K562 (cell line): ENCODE measurements at regions not wholly inside any gene's neighbourhood (a gene's known extent, or its start where the extent isn't known, plus 50 kb on each side); places are given as distances from the start of the nearest gene placed in this dataset.

Experiments used
- ATAC-seq: fragments of 200-7000 bp; cut with Tn5 transposase; 3 replicates; pipeline ENCODE4 v1.9.1; 2020; ENCODE audit warnings: moderate library complexity
- BruUV-seq: library from RNA; stranded (reverse); fragments of 400-500 nt; replicated peaks from 2 replicates; lab custom pipeline; 2021; lab: Mats Ljungman, UMichigan
- CTCF ChIA-PET: fragments of 300-600 bp; formaldehyde crosslinking; extraction: SDS; loops from one replicate; lab custom pipeline; 2021; ENCODE audit warnings: low intra/inter-chr PET ratio; lab: Yijun Ruan, JAX
- POLR2A ChIA-PET: fragments of 300-600, 350-650 bp; sonication (Branson Sonifier 250); formaldehyde crosslinking; extraction: SDS; loops from one replicate; lab custom pipeline; 2021; ENCODE audit warnings: antibody characterized with exemption, inconsistent platforms; lab: Yijun Ruan, JAX
- DNase-seq, 4 experiments: peaks; one replicate each; pipeline versions ENCODE4 v3.0.0 to v3.0.0-alpha.2; 2011 to 2018; ENCODE audit warnings: low spot score in 3 of 4, mixed read lengths in 3 of 4; ENCODE audit errors: extremely low read depth in 1 of 4
- FAIRE-seq: peaks from 2 replicates; lab custom pipeline; 2011; peaks lifted over from hg19 to GRCh38; lab: Jason Lieb, UNC
- H2AFZ ChIP-seq: 2 replicates; pipeline ENCODE4 v1.6.0; 2011; ENCODE audit warnings: low read depth, low read length, control low read depth, inconsistent platforms
- H3K27ac ChIP-seq: fragments of 200-600 bp; 3 replicates; pipeline ENCODE4 v1.8.0; 2011; ENCODE audit warnings: low read depth, mild to moderate bottlenecking, control low read depth, inconsistent platforms, low read length, moderate library complexity, mixed read lengths; ENCODE audit errors: extremely low read depth
- H3K27me3 ChIP-seq, 2 experiments: fragments of 300-600 bp in 1 of 2; 2 replicates in 1 of 2; 3 replicates in 1 of 2; pipeline versions ENCODE4 v1.6.0 to v1.8.0; 2011; ENCODE audit warnings: inconsistent platforms in 2 of 2, low read length in 2 of 2, mild to moderate bottlenecking in 1 of 2, mixed read lengths in 1 of 2, moderate library complexity in 1 of 2; ENCODE audit not compliant: control insufficient read depth in 2 of 2, insufficient read depth in 2 of 2
- H3K36me3 ChIP-seq: fragments of 300-600 bp; 3 replicates; pipeline ENCODE4 v1.8.0; 2011; ENCODE audit warnings: mild to moderate bottlenecking, low read length, inconsistent platforms; ENCODE audit not compliant: control insufficient read depth, insufficient read depth
- H3K4me1 ChIP-seq, 2 experiments: fragments of 200-600 bp in 1 of 2; replicated peaks in 1 of 2; 2 replicates in 1 of 2; 3 replicates in 1 of 2; pipeline versions ENCODE4 v1.5.1 to v1.8.0; 2011; ENCODE audit warnings: inconsistent platforms in 2 of 2, low read length in 2 of 2, mild to moderate bottlenecking in 1 of 2, mixed read lengths in 1 of 2, moderate library complexity in 1 of 2; ENCODE audit not compliant: control insufficient read depth in 2 of 2, insufficient read depth in 2 of 2
- H3K4me2 ChIP-seq: 2 replicates; pipeline ENCODE4 v1.6.1; 2011; ENCODE audit warnings: low read length, control low read depth, inconsistent platforms, mixed read lengths; ENCODE audit not compliant: insufficient read depth
- H3K4me3 ChIP-seq: fragments of 200-600 bp; sonication (generic), shearing (Covaris generic); 2 replicates; pipeline ENCODE4 v1.5.1; 2016; ENCODE audit warnings: control low read depth, inconsistent platforms
- H3K79me2 ChIP-seq: fragments of 200-600 bp; 3 replicates; pipeline ENCODE4 v1.8.0; 2011; ENCODE audit warnings: low read length, inconsistent platforms; ENCODE audit not compliant: control insufficient read depth, insufficient read depth
- H3K9ac ChIP-seq, 2 experiments: 2 replicates each; pipeline versions ENCODE4 v1.6.0 to v1.6.1; 2011; ENCODE audit warnings: low read depth in 2 of 2, low read length in 2 of 2, control low read depth in 1 of 2, inconsistent platforms in 1 of 2, mild to moderate bottlenecking in 1 of 2, mixed read lengths in 1 of 2; ENCODE audit not compliant: insufficient read depth in 1 of 2
- H3K9me1 ChIP-seq: one replicate; pipeline ENCODE4 v1.6.0; 2011; ENCODE audit warnings: inconsistent platforms, mild to moderate bottlenecking, low read length, moderate library complexity; ENCODE audit not compliant: control insufficient read depth, insufficient read depth
- H3K9me3 ChIP-seq: replicated peaks from 2 replicates; pipeline ENCODE4 v1.5.1; 2011; ENCODE audit warnings: low read depth, low read length, inconsistent platforms; ENCODE audit not compliant: control insufficient read depth, insufficient read depth
- H4K20me1 ChIP-seq: replicated peaks from 2 replicates; pipeline ENCODE4 v1.6.1; 2011; ENCODE audit warnings: low read length, inconsistent platforms, mixed read lengths; ENCODE audit not compliant: control insufficient read depth, insufficient read depth
- CBX2 ChIP-seq: fragments of 200-600 bp; sonication (generic); IDR thresholded peaks from one replicate; pipeline ENCODE4 v1.6.1; 2012; ENCODE audit warnings: mild to moderate bottlenecking, low read length, inconsistent platforms; ENCODE audit not compliant: insufficient read depth, poor library complexity, severe bottlenecking
- CBX8 ChIP-seq: fragments of 200-600 bp; sonication (generic); IDR thresholded peaks from 2 replicates; pipeline ENCODE4 v1.6.1; 2012; ENCODE audit warnings: borderline replicate concordance, mixed run types, low read depth, mild to moderate bottlenecking, moderate library complexity, mixed read lengths, low read length, control low read depth, inconsistent platforms; ENCODE audit not compliant: poor library complexity, severe bottlenecking; ENCODE audit errors: extremely low read depth
- MAZ ChIP-seq, 2 experiments: fragments of 450-650 bp in 1 of 2; sonication (generic) in 1 of 2; formaldehyde crosslinking; IDR thresholded peaks in 1 of 2; conservative IDR thresholded peaks in 1 of 2; 2 replicates each; pipeline versions ENCODE4 v1.4.0 to v1.5.0; 2020; ENCODE audit warnings: mild to moderate bottlenecking in 1 of 2, missing genetic modification reagents in 1 of 2
- NCOA1 ChIP-seq: fragments of 450-650 bp; IDR thresholded peaks from 2 replicates; pipeline ENCODE4 v1.6.1; 2016; ENCODE audit warnings: low read depth
- NR2C1 ChIP-seq, 2 experiments: fragments of 450-650 bp; IDR thresholded peaks; 2 replicates each; pipeline ENCODE4 v1.6.1; 2017; ENCODE audit warnings: mild to moderate bottlenecking in 2 of 2, antibody characterized with exemption in 1 of 2, inconsistent platforms in 1 of 2, missing compliant biosample characterization in 1 of 2, missing genetic modification characterization in 1 of 2
- NR4A1 ChIP-seq, 2 experiments: fragments of 250-450 bp in 1 of 2; fragments of 450-650 bp in 1 of 2; sonication (Bioruptor Pico) in 1 of 2; IDR thresholded peaks; 2 replicates each; pipeline versions ENCODE4 v1.4.0 to v1.6.1; 2016 to 2020; ENCODE audit warnings: mild to moderate bottlenecking in 2 of 2, missing compliant biosample characterization in 1 of 2, missing genetic modification characterization in 1 of 2, moderate library complexity in 1 of 2
- RBM15 ChIP-seq: fragments of 200-400 bp; formaldehyde crosslinking; IDR thresholded peaks from 2 replicates; pipeline ENCODE4 v1.6.1; 2018; ENCODE audit warnings: mild to moderate bottlenecking, low read length, moderate library complexity; ENCODE audit not compliant: insufficient read depth
- THAP12 ChIP-seq: fragments of 250-450 bp; sonication (Bioruptor Pico); IDR thresholded peaks from 2 replicates; pipeline ENCODE4 v1.9.0; 2021; ENCODE audit warnings: mild to moderate bottlenecking, inconsistent platforms
- ZBTB33 ChIP-seq: sonication (generic); formaldehyde crosslinking; IDR thresholded peaks from 2 replicates; pipeline ENCODE4 v1.8.1; 2023; ENCODE audit warnings: mild to moderate bottlenecking, missing genetic modification reagents
- ZEB2 ChIP-seq: fragments of 450-650 bp; IDR thresholded peaks from 2 replicates; pipeline ENCODE4 v1.6.1; 2016
- ZNF175 ChIP-seq: fragments of 200-800 bp; sonication (Bioruptor generic); IDR thresholded peaks from 2 replicates; pipeline ENCODE4 v1.6.1; 2016; ENCODE audit warnings: low read depth, mild to moderate bottlenecking, missing genetic modification characterization, missing compliant biosample characterization
- ZNF23 ChIP-seq: fragments of 250-450 bp; sonication (Bioruptor Pico); IDR thresholded peaks from 2 replicates; pipeline ENCODE4 v1.4.0; 2020; ENCODE audit warnings: mild to moderate bottlenecking
- ZNF79 ChIP-seq: fragments of 250-450 bp; sonication (Bioruptor Pico); IDR thresholded peaks from 2 replicates; pipeline ENCODE4 v1.4.0; 2020; ENCODE audit warnings: low read depth, mild to moderate bottlenecking, moderate library complexity
- WGBS: fragments of 100-300 bp; shearing (Covaris generic); methylation state at CpG from one replicate; pipeline ENCODE4 v1.1.6; 2016; ENCODE audit warnings: low coverage, mixed read lengths; ENCODE audit not compliant: insufficient coverage; ENCODE audit errors: missing lambda C conversion rate; 5-methylcytosine and 5-hydroxymethylcytosine counted together
- in situ Hi-C: fragments of 300-500 bp; cut with MboI; formaldehyde crosslinking; loops from 4 replicates; pipeline ENCODE4 v1.15.0; 2018; ENCODE audit warnings: inconsistent platforms, mixed read lengths
- intact Hi-C: fragments of 100-400 bp; cut with micrococcal nuclease; formaldehyde crosslinking; loops from 2 replicates; pipeline ENCODE4 v1.14.2; 2022

- TF ChIP-seq NR4A1 (CRISPR knock-in tag; IDR thresholded peaks at IDR 0.05), result no peak
- no peak for TF ChIP-seq NR4A1 (tag; IDR thresholded peaks at IDR 0.05)
- TF ChIP-seq ZBTB33 (CRISPR knock-in tag), result no peak
- TF ChIP-seq NCOA1, result no peak
- no peak for TF ChIP-seq ZNF23 (CRISPR knock-in tag)
- no peak for TF ChIP-seq RBM15
Measured at GRCh38 chr20:52590100-52590499, 382.1 kb upstream of the TSHZ2 start (continued).

- no peaks in the 10 kb centered on the region for H4K20me1 ChIP-seq
- H3K79me2 ChIP-seq, result no peaks in the 10 kb centered on the region
- POLR2A ChIA-PET, result no interaction called here
- H3K27ac ChIP-seq, result no peak overlapping the region
- DNase-seq (no peak), ATAC-seq (no peak), FAIRE-seq (no peak)
- no TSS peak for BruUV-seq
- H3K4me1 ChIP-seq, result no peaks in the 10 kb centered on the region
- intact Hi-C loops, result no loop called here
- no peaks in the 10 kb centered on the region for H3K9me1 ChIP-seq
- no peaks in the 10 kb centered on the region for H3K27me3 ChIP-seq
- no peak overlapping the region for H2AFZ ChIP-seq
- WGBS, result 18% methylated on average over 3 of the region's 3 CpGs
- no peaks in the 10 kb centered on the region for H3K9me3 ChIP-seq
- no peak overlapping the region for H3K4me3 ChIP-seq
- H3K36me3 ChIP-seq, result no peaks in the 10 kb centered on the region
- no peak for TF ChIP-seq CBX8
- TF ChIP-seq MAZ (CRISPR knock-in tag; conservative IDR thresholded peaks at IDR 0.05 in 1 of 2, IDR thresholded peaks at IDR 0.05 in 1 of 2), result no peak
- no peak for TF ChIP-seq ZNF175
- no peak for TF ChIP-seq NR2C1 (IDR thresholded peaks at IDR 0.05)
- no peak for TF ChIP-seq NR2C1 (tag; IDR thresholded peaks at IDR 0.05)
- TF ChIP-seq THAP12, result no peak
- TF ChIP-seq CBX2, result no peak
- TF ChIP-seq ZEB2, result no peak
- TF ChIP-seq ZNF79, result no peak
- no peak overlapping the region for H3K4me2 ChIP-seq
- CTCF ChIA-PET, result no interaction called here
- in situ Hi-C loops, result no loop called here
- no peak overlapping the region for H3K9ac ChIP-seq
Measured at GRCh38 chr20:52589251-52589812, 382.8 kb upstream of the TSHZ2 start.
